K562 (cell line): ENCODE measurements at regions not wholly inside any gene's neighbourhood (a gene's known extent, or its start where the extent isn't known, plus 50 kb on each side); places are given as distances from the start of the nearest gene placed in this dataset.

Source experiments
- ATAC-seq: fragments of 200-7000 bp; cut with Tn5 transposase; 3 replicates; pipeline ENCODE4 v1.9.1; 2020; ENCODE audit warnings: moderate library complexity
- BruUV-seq: library from RNA; stranded (reverse); fragments of 400-500 nt; replicated peaks from 2 replicates; lab custom pipeline; 2021; lab: Mats Ljungman, UMichigan
- CTCF ChIA-PET: fragments of 300-600 bp; formaldehyde crosslinking; extraction: SDS; loops from one replicate; lab custom pipeline; 2021; ENCODE audit warnings: low intra/inter-chr PET ratio; lab: Yijun Ruan, JAX
- POLR2A ChIA-PET: fragments of 300-600, 350-650 bp; sonication (Branson Sonifier 250); formaldehyde crosslinking; extraction: SDS; loops from one replicate; lab custom pipeline; 2021; ENCODE audit warnings: antibody characterized with exemption, inconsistent platforms; lab: Yijun Ruan, JAX
- DNase-seq, 4 experiments: peaks; one replicate each; pipeline versions ENCODE4 v3.0.0 to v3.0.0-alpha.2; 2011 to 2018; ENCODE audit warnings: low spot score in 3 of 4, mixed read lengths in 3 of 4; ENCODE audit errors: extremely low read depth in 1 of 4
- FAIRE-seq: peaks from 2 replicates; lab custom pipeline; 2011; peaks lifted over from hg19 to GRCh38; lab: Jason Lieb, UNC
- H2AFZ ChIP-seq: 2 replicates; pipeline ENCODE4 v1.6.0; 2011; ENCODE audit warnings: low read depth, low read length, control low read depth, inconsistent platforms
- H3K27ac ChIP-seq: fragments of 200-600 bp; 3 replicates; pipeline ENCODE4 v1.8.0; 2011; ENCODE audit warnings: low read depth, mild to moderate bottlenecking, control low read depth, inconsistent platforms, low read length, moderate library complexity, mixed read lengths; ENCODE audit errors: extremely low read depth
- H3K27me3 ChIP-seq, 2 experiments: fragments of 300-600 bp in 1 of 2; 2 replicates in 1 of 2; 3 replicates in 1 of 2; pipeline versions ENCODE4 v1.6.0 to v1.8.0; 2011; ENCODE audit warnings: inconsistent platforms in 2 of 2, low read length in 2 of 2, mild to moderate bottlenecking in 1 of 2, mixed read lengths in 1 of 2, moderate library complexity in 1 of 2; ENCODE audit not compliant: control insufficient read depth in 2 of 2, insufficient read depth in 2 of 2
- H3K36me3 ChIP-seq: fragments of 300-600 bp; 3 replicates; pipeline ENCODE4 v1.8.0; 2011; ENCODE audit warnings: mild to moderate bottlenecking, low read length, inconsistent platforms; ENCODE audit not compliant: control insufficient read depth, insufficient read depth
- H3K4me1 ChIP-seq, 2 experiments: fragments of 200-600 bp in 1 of 2; replicated peaks in 1 of 2; 2 replicates in 1 of 2; 3 replicates in 1 of 2; pipeline versions ENCODE4 v1.5.1 to v1.8.0; 2011; ENCODE audit warnings: inconsistent platforms in 2 of 2, low read length in 2 of 2, mild to moderate bottlenecking in 1 of 2, mixed read lengths in 1 of 2, moderate library complexity in 1 of 2; ENCODE audit not compliant: control insufficient read depth in 2 of 2, insufficient read depth in 2 of 2
- H3K4me2 ChIP-seq: 2 replicates; pipeline ENCODE4 v1.6.1; 2011; ENCODE audit warnings: low read length, control low read depth, inconsistent platforms, mixed read lengths; ENCODE audit not compliant: insufficient read depth
- H3K4me3 ChIP-seq: fragments of 200-600 bp; sonication (generic), shearing (Covaris generic); 2 replicates; pipeline ENCODE4 v1.5.1; 2016; ENCODE audit warnings: control low read depth, inconsistent platforms
- H3K79me2 ChIP-seq: fragments of 200-600 bp; 3 replicates; pipeline ENCODE4 v1.8.0; 2011; ENCODE audit warnings: low read length, inconsistent platforms; ENCODE audit not compliant: control insufficient read depth, insufficient read depth
- H3K9ac ChIP-seq, 2 experiments: 2 replicates each; pipeline versions ENCODE4 v1.6.0 to v1.6.1; 2011; ENCODE audit warnings: low read depth in 2 of 2, low read length in 2 of 2, control low read depth in 1 of 2, inconsistent platforms in 1 of 2, mild to moderate bottlenecking in 1 of 2, mixed read lengths in 1 of 2; ENCODE audit not compliant: insufficient read depth in 1 of 2
- H3K9me1 ChIP-seq: one replicate; pipeline ENCODE4 v1.6.0; 2011; ENCODE audit warnings: inconsistent platforms, mild to moderate bottlenecking, low read length, moderate library complexity; ENCODE audit not compliant: control insufficient read depth, insufficient read depth
- H3K9me3 ChIP-seq: replicated peaks from 2 replicates; pipeline ENCODE4 v1.5.1; 2011; ENCODE audit warnings: low read depth, low read length, inconsistent platforms; ENCODE audit not compliant: control insufficient read depth, insufficient read depth
- H4K20me1 ChIP-seq: replicated peaks from 2 replicates; pipeline ENCODE4 v1.6.1; 2011; ENCODE audit warnings: low read length, inconsistent platforms, mixed read lengths; ENCODE audit not compliant: control insufficient read depth, insufficient read depth
- KAT8 ChIP-seq: fragments of 450-650 bp; IDR thresholded peaks from 2 replicates; pipeline ENCODE4 v1.6.1; 2016; ENCODE audit warnings: low read depth, mild to moderate bottlenecking
- MLLT1 ChIP-seq, 2 experiments: fragments of 450-650 bp; IDR thresholded peaks; 2 replicates each; pipeline ENCODE4 v1.6.1; 2016
- PRDM10 ChIP-seq: fragments of 450-650 bp; IDR thresholded peaks from 2 replicates; pipeline ENCODE4 v1.6.1; 2018; ENCODE audit not compliant: partially characterized antibody
- SPI1 ChIP-seq: IDR thresholded peaks from 2 replicates; pipeline ENCODE4 v1.6.1; 2011; ENCODE audit warnings: low read depth, low read length, control low read depth, borderline replicate concordance
- ZNF398 ChIP-seq: fragments of 250-450 bp; sonication (Bioruptor Pico); IDR thresholded peaks from 2 replicates; pipeline ENCODE4 v1.8.0; 2021; ENCODE audit warnings: moderate library complexity, mild to moderate bottlenecking, inconsistent platforms
- ZNF551 ChIP-seq: fragments of 250-450 bp; sonication (Bioruptor Pico); IDR thresholded peaks from 2 replicates; pipeline ENCODE4 v1.5.0; 2021; ENCODE audit warnings: mild to moderate bottlenecking, moderate library complexity
- WGBS: fragments of 100-300 bp; shearing (Covaris generic); methylation state at CpG from one replicate; pipeline ENCODE4 v1.1.6; 2016; ENCODE audit warnings: low coverage, mixed read lengths; ENCODE audit not compliant: insufficient coverage; ENCODE audit errors: missing lambda C conversion rate; 5-methylcytosine and 5-hydroxymethylcytosine counted together
- in situ Hi-C: fragments of 300-500 bp; cut with MboI; formaldehyde crosslinking; loops from 4 replicates; pipeline ENCODE4 v1.15.0; 2018; ENCODE audit warnings: inconsistent platforms, mixed read lengths
- intact Hi-C: fragments of 100-400 bp; cut with micrococcal nuclease; formaldehyde crosslinking; loops from 2 replicates; pipeline ENCODE4 v1.14.2; 2022
- TF ChIP-seq, protein P1 (sequence below): fragments of 450-650 bp; IDR thresholded peaks from 2 replicates; pipeline ENCODE4 v1.6.1; 2018; ENCODE audit warnings: mild to moderate bottlenecking, low read depth; ENCODE audit not compliant: partially characterized antibody

DNA sequence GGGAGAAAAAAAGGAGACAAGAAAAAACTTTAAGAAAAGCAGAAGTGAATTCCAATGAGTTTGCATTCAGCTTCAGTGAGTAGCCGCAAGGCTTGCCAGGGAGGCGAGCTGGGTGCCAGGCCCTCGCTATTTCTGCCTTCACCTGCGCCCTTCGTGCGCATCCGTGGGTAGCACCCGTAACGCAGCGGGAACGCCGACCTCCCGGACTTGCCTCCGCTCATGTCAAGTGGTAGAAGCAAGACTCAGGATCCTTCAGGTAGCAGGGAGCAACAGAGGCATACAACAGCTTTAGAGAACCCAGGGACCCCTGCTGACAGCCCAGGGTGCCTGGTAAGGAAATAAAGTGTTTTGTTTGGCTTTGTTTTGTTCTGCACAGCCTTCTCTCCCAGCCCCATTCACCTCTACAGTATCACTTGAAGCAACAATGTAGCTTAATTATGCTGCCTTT is 140.0 kb upstream of the BCOR start:
- DNase-seq (no peak), FAIRE-seq (no peak), ATAC-seq (no peak)
- Histone ChIP-seq H3K9me1 (no peaks in the 10 kb centered on the region), H2AFZ (no peak overlapping the region), H3K9ac (peak overlapping the region in 1 of 2 experiments; percentile 72; a peak in 1 of 4 replicates), H3K9me3 (no peaks in the 10 kb centered on the region), H3K27me3 (no peaks in the 10 kb centered on the region), H3K4me2 (no peak overlapping the region), H3K27ac (no peak overlapping the region), H4K20me1 (no peaks in the 10 kb centered on the region), H3K4me1 (peaks cover 7 to 19% of the 10 kb centered on the region in 2 experiments; a peak in 4 of 5 replicates), H3K4me3 (no peak overlapping the region), H3K36me3 (no peaks in the 10 kb centered on the region), H3K79me2 (no peaks in the 10 kb centered on the region)
- in situ Hi-C loops, result no loop called here
- no TSS peak for BruUV-seq
- POLR2A ChIA-PET, result interaction anchor here (0.6 to 0.9 kb wide), 2 partner anchors 70 to 147 kb away, joined by 3 read pairs; no protein-coding TSS in a partner anchor
- CTCF ChIA-PET, result no interaction called here
- WGBS, result 55% methylated on average over 14 of the region's 14 CpGs
- TF ChIP-seq MLLT1 (IDR thresholded peaks at IDR 0.05) (no peak), KAT8 (no peak), ZNF398 (CRISPR knock-in tag) (no peak), SPI1 (peak; percentile 72), ZNF551 (CRISPR knock-in tag) (no peak), PRDM10 (no peak)
- TF ChIP-seq, protein P1, sequence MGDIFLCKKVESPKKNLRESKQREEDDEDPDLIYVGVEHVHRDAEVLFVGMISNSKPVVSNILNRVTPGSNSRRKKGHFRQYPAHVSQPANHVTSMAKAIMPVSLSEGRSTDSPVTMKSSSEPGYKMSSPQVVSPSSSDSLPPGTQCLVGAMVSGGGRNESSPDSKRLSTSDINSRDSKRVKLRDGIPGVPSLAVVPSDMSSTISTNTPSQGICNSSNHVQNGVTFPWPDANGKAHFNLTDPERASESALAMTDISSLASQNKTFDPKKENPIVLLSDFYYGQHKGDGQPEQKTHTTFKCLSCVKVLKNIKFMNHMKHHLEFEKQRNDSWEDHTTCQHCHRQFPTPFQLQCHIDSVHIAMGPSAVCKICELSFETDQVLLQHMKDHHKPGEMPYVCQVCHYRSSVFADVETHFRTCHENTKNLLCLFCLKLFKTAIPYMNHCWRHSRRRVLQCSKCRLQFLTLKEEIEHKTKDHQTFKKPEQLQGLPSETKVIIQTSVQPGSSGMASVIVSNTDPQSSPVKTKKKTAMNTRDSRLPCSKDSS, result no peak
- intact Hi-C loops, result no loop called here
